GM04504 (cell line): ENCODE measurements at regions not wholly inside any gene's neighbourhood (a gene's known extent, or its start where the extent isn't known, plus 50 kb on each side); places are given as distances from the start of the nearest gene placed in this dataset.

Experiments
- DNase-seq: peaks from one replicate; pipeline ENCODE4 v3.0.0-alpha.2; 2012; ENCODE audit warnings: low read depth

GRCh38 chr18:2425426-2426317 lies 145.6 kb downstream of the METTL4 start:
- DNase-seq, result no peak

- no peak for DNase-seq
Observed at GRCh38 chr18:2430191-2430590, 141.1 kb downstream of the METTL4 start.

GRCh38 chr18:2431806-2432205 lies 139.5 kb downstream of the METTL4 start:
- DNase-seq, result no peak

GRCh38 chr18:2433366-2433765 lies 137.9 kb downstream of the METTL4 start:
- DNase-seq, result no peak

- no peak for DNase-seq
Observed at GRCh38 chr18:2441544-2441943, 129.8 kb downstream of the METTL4 start.

GRCh38 chr18:2442006-2442405 lies 129.3 kb downstream of the METTL4 start:
- no peak for DNase-seq

- DNase-seq, result no peak
Observed at GRCh38 chr18:2442726-2443275, 128.5 kb downstream of the METTL4 start.

- DNase-seq, result no peak
Observed at GRCh38 chr18:2444201-2444875, 127.0 kb downstream of the METTL4 start.

GRCh38 chr18:2448565-2449151 lies 122.6 kb downstream of the METTL4 start:
- DNase-seq, result no peak

GRCh38 chr18:2451556-2451955 lies 119.7 kb downstream of the METTL4 start:
- DNase-seq, result no peak

GRCh38 chr18:2459886-2460285 lies 111.4 kb downstream of the METTL4 start:
- no peak for DNase-seq

- no peak for DNase-seq
Observed at GRCh38 chr18:2466978-2467377, 104.3 kb downstream of the METTL4 start.

- no peak for DNase-seq
Observed at GRCh38 chr18:2468051-2468450, 103.3 kb downstream of the METTL4 start.

GRCh38 chr18:2471523-2471922 lies 99.8 kb downstream of the METTL4 start:
- no peak for DNase-seq

- no peak for DNase-seq
Observed at GRCh38 chr18:2478662-2479061, 92.6 kb downstream of the METTL4 start.

GRCh38 chr18:2480536-2480935 lies 90.8 kb downstream of the METTL4 start:
- DNase-seq, result no peak

GRCh38 chr18:2482706-2483475 lies 88.4 kb downstream of the METTL4 start:
- no peak for DNase-seq

GRCh38 chr18:2485983-2486382 lies 85.3 kb downstream of the METTL4 start:
- DNase-seq, result no peak

- DNase-seq, result no peak
Observed at GRCh38 chr18:2486426-2486825, 84.9 kb downstream of the METTL4 start.
